ENCODE measurements at regions not wholly inside any gene's neighbourhood (a gene's known extent, or its start where the extent isn't known, plus 50 kb on each side); places are given as distances from the start of the nearest gene placed in this dataset.

DNA sequence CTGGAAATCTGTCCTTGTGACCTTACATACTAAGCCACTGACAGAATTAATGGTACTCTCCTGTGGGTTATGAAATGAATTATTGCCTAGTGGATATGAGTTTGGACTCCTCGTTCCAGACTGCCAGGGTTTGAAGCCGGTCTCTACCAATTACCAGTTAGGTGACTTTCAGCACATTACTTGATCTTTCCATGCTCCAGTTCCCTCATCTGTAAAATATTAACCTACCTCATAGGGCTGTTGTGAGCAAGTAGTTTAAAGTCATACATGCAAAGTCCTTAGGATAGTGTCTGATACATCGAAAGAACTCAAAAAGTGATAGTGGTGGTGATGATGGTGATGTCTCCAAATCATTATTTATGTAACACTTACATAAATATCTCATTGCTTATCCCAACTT, 373.5 kb upstream of the ARX start:
- TF ChIP-seq POLR2A (IDR thresholded peaks at IDR 0.05) (no peak), CTCF (IDR thresholded peaks at IDR 0.05) (no peak), POLR2AphosphoS5 (IDR thresholded peaks at IDR 0.05) (no peak), EP300 (IDR thresholded peaks at IDR 0.05) (no peak)
